ENCODE measurements at regions not wholly inside any gene's neighbourhood (a gene's known extent, or its start where the extent isn't known, plus 50 kb on each side); places are given as distances from the start of the nearest gene placed in this dataset.

DNA sequence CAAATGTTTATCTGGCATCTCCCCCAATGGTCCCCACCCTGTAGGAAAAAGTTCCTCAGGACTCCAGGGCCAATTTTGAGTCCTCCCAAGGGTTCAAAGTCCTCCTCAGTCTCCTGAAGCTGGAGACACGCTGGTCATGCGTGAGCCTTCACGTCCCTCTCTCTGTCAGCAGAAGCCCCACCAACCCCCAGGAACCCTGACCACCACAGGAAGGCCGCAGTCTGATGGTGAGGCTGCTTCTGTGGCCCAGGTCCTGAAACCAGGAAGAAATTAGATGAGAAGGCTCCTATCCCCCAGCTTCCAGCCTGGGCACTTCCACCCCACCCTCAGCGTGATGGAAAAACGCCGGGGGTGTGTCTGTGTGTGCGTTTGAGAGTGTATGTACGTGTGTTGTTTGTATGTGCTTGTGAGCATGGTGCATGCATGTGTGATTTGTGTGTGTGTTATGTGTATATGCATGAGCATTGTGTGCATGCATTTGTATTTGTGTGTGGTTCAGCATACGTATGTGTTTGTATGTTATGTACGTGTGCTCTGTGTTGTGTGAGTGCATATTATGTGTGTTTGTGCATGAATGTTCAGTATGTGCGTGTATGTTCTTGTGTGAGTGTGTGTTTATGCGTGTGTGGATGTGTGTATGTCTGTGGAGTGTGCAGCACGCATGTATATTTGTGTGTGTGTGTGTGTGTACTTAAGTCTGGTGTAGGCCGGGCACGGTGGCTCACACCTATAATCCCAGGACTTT is 92.5 kb downstream of the SIK1 start:
- H3K36me3 ChIP-seq, result no peaks in the 10 kb centered on the region
- no peaks in the 10 kb centered on the region for H3K9me3 ChIP-seq
- no peak overlapping the region for H3K27ac ChIP-seq
- H3K4me3 ChIP-seq, result no peak overlapping the region
- TF ChIP-seq POLR2AphosphoS5 (IDR thresholded peaks at IDR 0.05) (no peak), CTCF (IDR thresholded peaks at IDR 0.05) (no peak), POLR2A (IDR thresholded peaks at IDR 0.05) (no peak), EP300 (IDR thresholded peaks at IDR 0.05) (no peak)
- peaks cover 6% of the 10 kb centered on the region for H3K27me3 ChIP-seq
- DNase-seq (ENCODE audit: low spot score in 2 of 2), result no peak
- 93% methylated on average over 13 of the region's 16 CpGs for WGBS
- peaks cover 29% of the 10 kb centered on the region for H3K4me1 ChIP-seq

GRCh38 chr21:43333298-43334062 is 93.5 kb downstream of the SIK1 start:
- H3K4me1 ChIP-seq, result peaks cover 26% of the 10 kb centered on the region
- peak overlapping the region; percentile 1 for H3K4me3 ChIP-seq
- peaks cover 2% of the 10 kb centered on the region for H3K27me3 ChIP-seq
- peak overlapping the region; percentile 42 for H3K27ac ChIP-seq
- no peaks in the 10 kb centered on the region for H3K36me3 ChIP-seq
- DNase-seq (ENCODE audit: low spot score in 2 of 2), result no peak
- whole genome bisulfite sequencing, result 23% methylated on average over 32 of the region's 35 CpGs
- no peaks in the 10 kb centered on the region for H3K9me3 ChIP-seq
- TF ChIP-seq EP300 (IDR thresholded peaks at IDR 0.05), result no peak
- TF ChIP-seq POLR2A (IDR thresholded peaks at IDR 0.05), result no peak
- TF ChIP-seq CTCF (IDR thresholded peaks at IDR 0.05), result no peak
- no peak for TF ChIP-seq POLR2AphosphoS5 (IDR thresholded peaks at IDR 0.05)

GRCh38 chr21:43332861-43333297 is 94.1 kb downstream of the SIK1 start:
- TF ChIP-seq EP300 (IDR thresholded peaks at IDR 0.05), result no peak
- no peak for TF ChIP-seq CTCF (IDR thresholded peaks at IDR 0.05)
- TF ChIP-seq POLR2AphosphoS5 (IDR thresholded peaks at IDR 0.05), result no peak
- TF ChIP-seq POLR2A (IDR thresholded peaks at IDR 0.05), result no peak
- peak overlapping the region; percentile 42 for H3K27ac ChIP-seq
- H3K4me3 ChIP-seq, result peak overlapping the region; percentile 1
- no peaks in the 10 kb centered on the region for H3K9me3 ChIP-seq
- no peaks in the 10 kb centered on the region for H3K36me3 ChIP-seq
- H3K27me3 ChIP-seq, result no peaks in the 10 kb centered on the region
- DNase-seq (ENCODE audit: low spot score in 2 of 2), result no peak
- peaks cover 26% of the 10 kb centered on the region for H3K4me1 ChIP-seq
- WGBS, result 21% methylated on average over 14 of the region's 16 CpGs

- WGBS, result 72% methylated on average over 22 of the region's 22 CpGs
- Histone ChIP-seq H3K9me3 (no peaks in the 10 kb centered on the region), H3K27me3 (no peaks in the 10 kb centered on the region), H3K36me3 (no peaks in the 10 kb centered on the region), H3K4me3 (no peak overlapping the region), H3K4me1 (peaks cover 26% of the 10 kb centered on the region), H3K27ac (no peak overlapping the region)
- no peak for TF ChIP-seq EP300 (IDR thresholded peaks at IDR 0.05)
- no peak for TF ChIP-seq CTCF (IDR thresholded peaks at IDR 0.05)
- no peak for DNase-seq (ENCODE audit: low spot score in 2 of 2)
These were observed 94.7 kb downstream of the SIK1 start for GRCh38 chr21:43331962-43332828.
